ENCODE measurements at regions not wholly inside any gene's neighbourhood (a gene's known extent, or its start where the extent isn't known, plus 50 kb on each side); places are given as distances from the start of the nearest gene placed in this dataset.

DNA sequence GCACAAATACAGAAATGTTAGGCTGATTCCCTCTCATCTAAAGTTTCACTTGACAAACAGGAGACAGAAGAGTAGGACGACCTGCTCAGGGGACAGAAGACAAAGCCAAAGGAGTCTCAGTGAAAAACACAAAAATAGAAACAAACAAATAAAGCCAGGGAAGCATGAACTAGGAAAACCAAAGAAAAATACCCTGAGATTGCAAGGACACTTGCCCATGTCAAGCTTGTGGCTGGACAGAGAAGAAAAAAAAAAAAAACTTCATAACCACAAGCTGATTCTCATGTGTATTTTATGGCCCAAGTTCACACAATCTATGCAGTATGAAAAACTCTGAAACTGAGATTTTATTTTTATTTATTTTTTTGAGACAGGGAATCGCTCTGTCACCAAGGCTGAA lies 85.6 kb upstream of the BEND6 start:
- Histone ChIP-seq H2AFZ (ENCODE audit: low read depth, low read length, severe bottlenecking) (no peak overlapping the region), H3K36me3 (ENCODE audit: low read length) (no peaks in the 10 kb centered on the region), H3K27me3 (ENCODE audit: low read length) (no peaks in the 10 kb centered on the region), H3F3A (ENCODE audit: insufficient read depth) (no peaks in the 10 kb centered on the region), H3K27ac (ENCODE audit: low read depth, low read length) (no peak overlapping the region), H3K79me2 (ENCODE audit: insufficient read depth, low read length) (no peaks in the 10 kb centered on the region), H3K4me3 (ENCODE audit: insufficient read depth, low read length, poor library complexity, severe bottlenecking) (no peak overlapping the region), H3K4me2 (ENCODE audit: low read depth, low read length, poor library complexity, severe bottlenecking) (no peak overlapping the region), H4K20me1 (ENCODE audit: low read depth, low read length) (no peaks in the 10 kb centered on the region; the same call in 1 of the 2 replicates), H3K9ac (ENCODE audit: low read length) (no peak overlapping the region), H3K9me3 (ENCODE audit: insufficient read depth, low read length) (no peaks in the 10 kb centered on the region), H3K9me2 (replicated peaks; ENCODE audit: insufficient read depth, low read length) (no peaks in the 10 kb centered on the region)
- no peak for TF ChIP-seq EZH2phosphoT487 (conservative IDR thresholded peaks at IDR 0.05; ENCODE audit: low read length)
- TF ChIP-seq, protein P1, sequence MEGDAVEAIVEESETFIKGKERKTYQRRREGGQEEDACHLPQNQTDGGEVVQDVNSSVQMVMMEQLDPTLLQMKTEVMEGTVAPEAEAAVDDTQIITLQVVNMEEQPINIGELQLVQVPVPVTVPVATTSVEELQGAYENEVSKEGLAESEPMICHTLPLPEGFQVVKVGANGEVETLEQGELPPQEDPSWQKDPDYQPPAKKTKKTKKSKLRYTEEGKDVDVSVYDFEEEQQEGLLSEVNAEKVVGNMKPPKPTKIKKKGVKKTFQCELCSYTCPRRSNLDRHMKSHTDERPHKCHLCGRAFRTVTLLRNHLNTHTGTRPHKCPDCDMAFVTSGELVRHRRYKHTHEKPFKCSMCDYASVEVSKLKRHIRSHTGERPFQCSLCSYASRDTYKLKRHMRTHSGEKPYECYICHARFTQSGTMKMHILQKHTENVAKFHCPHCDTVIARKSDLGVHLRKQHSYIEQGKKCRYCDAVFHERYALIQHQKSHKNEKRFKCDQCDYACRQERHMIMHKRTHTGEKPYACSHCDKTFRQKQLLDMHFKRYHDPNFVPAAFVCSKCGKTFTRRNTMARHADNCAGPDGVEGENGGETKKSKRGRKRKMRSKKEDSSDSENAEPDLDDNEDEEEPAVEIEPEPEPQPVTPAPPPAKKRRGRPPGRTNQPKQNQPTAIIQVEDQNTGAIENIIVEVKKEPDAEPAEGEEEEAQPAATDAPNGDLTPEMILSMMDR (IDR thresholded peaks at IDR 0.05; ENCODE audit: insufficient read depth, low read length, poor library complexity, severe bottlenecking): no peak

DNA sequence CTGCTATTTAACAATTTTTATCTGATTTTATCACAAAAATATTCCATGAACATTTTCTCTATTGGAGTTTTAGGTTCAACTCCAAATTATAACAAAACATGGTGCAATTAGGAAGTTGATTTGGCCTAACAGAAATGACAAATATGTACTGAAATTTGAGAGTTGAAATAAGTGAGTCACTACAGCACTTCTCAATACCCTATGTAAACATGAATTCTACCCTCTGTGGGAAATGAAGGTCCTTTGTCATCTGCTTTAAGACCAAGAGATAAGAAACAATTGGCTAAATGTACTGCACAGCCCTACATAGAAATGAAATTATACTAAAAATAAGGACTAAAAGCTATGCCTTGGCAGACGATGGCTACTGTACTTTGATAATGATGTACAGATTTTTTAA lies 86.2 kb upstream of the BEND6 start:
- H3K9ac ChIP-seq (ENCODE audit: low read length): no peak overlapping the region
- H3K36me3 ChIP-seq (ENCODE audit: low read length): no peaks in the 10 kb centered on the region
- H2AFZ ChIP-seq (ENCODE audit: low read depth, low read length, severe bottlenecking): no peak overlapping the region
- H3K4me2 ChIP-seq (ENCODE audit: low read depth, low read length, poor library complexity, severe bottlenecking): no peak overlapping the region
- H3F3A ChIP-seq (ENCODE audit: insufficient read depth): no peaks in the 10 kb centered on the region
- H3K27ac ChIP-seq (ENCODE audit: low read depth, low read length): no peak overlapping the region
- TF ChIP-seq, protein P1 (IDR thresholded peaks at IDR 0.05; ENCODE audit: insufficient read depth, low read length, poor library complexity, severe bottlenecking): no peak
- TF ChIP-seq EZH2phosphoT487 (conservative IDR thresholded peaks at IDR 0.05; ENCODE audit: low read length): no peak
- H3K4me3 ChIP-seq (ENCODE audit: insufficient read depth, low read length, poor library complexity, severe bottlenecking): no peak overlapping the region
- no peaks in the 10 kb centered on the region for H3K27me3 ChIP-seq (ENCODE audit: low read length)
- H4K20me1 ChIP-seq (ENCODE audit: low read depth, low read length): no peaks in the 10 kb centered on the region; the same call in 1 of the 2 replicates
- no peaks in the 10 kb centered on the region for H3K9me3 ChIP-seq (ENCODE audit: insufficient read depth, low read length)
- no peaks in the 10 kb centered on the region for H3K9me2 ChIP-seq (replicated peaks; ENCODE audit: insufficient read depth, low read length)
- no peaks in the 10 kb centered on the region for H3K79me2 ChIP-seq (ENCODE audit: insufficient read depth, low read length)

DNA sequence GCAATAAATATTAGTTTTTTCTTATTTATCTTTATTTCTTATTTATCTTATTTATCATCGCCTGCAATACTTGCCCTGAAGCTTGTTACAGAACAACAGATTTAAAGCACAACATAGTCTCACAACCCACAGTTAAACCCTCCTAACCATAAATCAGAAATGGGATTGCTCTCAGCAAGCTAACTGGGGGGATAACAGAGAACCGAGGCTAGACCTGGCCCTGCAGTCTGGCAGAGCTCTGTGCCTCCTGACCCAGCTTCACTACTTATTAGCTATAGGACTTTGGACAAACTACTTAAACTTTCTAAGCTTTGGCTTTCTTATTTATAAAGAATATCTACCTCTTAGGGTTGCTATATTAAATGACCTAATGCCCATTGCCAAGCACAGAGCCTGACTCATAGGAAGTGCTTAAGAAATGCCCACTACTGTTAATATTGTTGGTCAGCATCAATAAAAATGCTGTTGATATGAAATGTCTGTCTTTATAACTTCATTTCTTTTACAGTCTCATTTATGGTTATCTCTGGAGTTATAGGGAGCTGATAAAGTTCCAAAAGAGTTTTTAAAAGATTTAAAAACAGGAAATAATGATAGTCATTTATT lies 87.9 kb upstream of the BEND6 start:
- Histone ChIP-seq H3K27me3 (ENCODE audit: low read length) (no peaks in the 10 kb centered on the region), H3F3A (ENCODE audit: insufficient read depth) (no peaks in the 10 kb centered on the region), H3K36me3 (ENCODE audit: low read length) (no peaks in the 10 kb centered on the region), H3K4me2 (ENCODE audit: low read depth, low read length, poor library complexity, severe bottlenecking) (no peak overlapping the region), H3K9me2 (replicated peaks; ENCODE audit: insufficient read depth, low read length) (no peaks in the 10 kb centered on the region), H4K20me1 (ENCODE audit: low read depth, low read length) (no peaks in the 10 kb centered on the region; the same call in 1 of the 2 replicates), H3K79me2 (ENCODE audit: insufficient read depth, low read length) (no peaks in the 10 kb centered on the region), H3K9me3 (ENCODE audit: insufficient read depth, low read length) (no peaks in the 10 kb centered on the region), H3K4me3 (ENCODE audit: insufficient read depth, low read length, poor library complexity, severe bottlenecking) (no peak overlapping the region), H2AFZ (ENCODE audit: low read depth, low read length, severe bottlenecking) (no peak overlapping the region), H3K9ac (ENCODE audit: low read length) (no peak overlapping the region), H3K27ac (ENCODE audit: low read depth, low read length) (no peak overlapping the region)
- no peak for TF ChIP-seq EZH2phosphoT487 (conservative IDR thresholded peaks at IDR 0.05; ENCODE audit: low read length)
- TF ChIP-seq, protein P1 (IDR thresholded peaks at IDR 0.05; ENCODE audit: insufficient read depth, low read length, poor library complexity, severe bottlenecking): no peak
